ENCODE measurements at regions not wholly inside any gene's neighbourhood (a gene's known extent, or its start where the extent isn't known, plus 50 kb on each side); places are given as distances from the start of the nearest gene placed in this dataset.

GRCh38 chr13:104442536-104442935 lies 1376.3 kb upstream of the SLC10A2 start:
- no peak overlapping the region for H3K56ac ChIP-seq (ENCODE audit: extremely low read depth, insufficient read depth, low read length)
- no peak overlapping the region for H2AK5ac ChIP-seq (ENCODE audit: low read depth, low read length)
- no peaks in the 10 kb centered on the region for H3K27me3 ChIP-seq (ENCODE audit: control insufficient read depth, insufficient read depth, low read length)
- H3K4me3 ChIP-seq (ENCODE audit: insufficient read depth, low read depth, low read length), result no peak overlapping the region
- no peaks in the 10 kb centered on the region for H4K20me1 ChIP-seq (ENCODE audit: insufficient read depth, low read length)
- DNase-seq (no peak), ATAC-seq (ENCODE audit: low read depth) (no peak)
- TF ChIP-seq CTCF (conservative IDR thresholded peaks at IDR 0.05; ENCODE audit: low read depth, low read length) (no peak), RCOR1 (IDR thresholded peaks at IDR 0.05; ENCODE audit: insufficient replicate concordance, low read length) (no peak), MAZ (IDR thresholded peaks at IDR 0.05; ENCODE audit: borderline replicate concordance, low read depth, low read length) (no peak), POLR2A (IDR thresholded peaks at IDR 0.05; ENCODE audit: low read depth, low read length) (no peak), SMC3 (IDR thresholded peaks at IDR 0.05; ENCODE audit: low read depth, low read length) (no peak), CEBPB (IDR thresholded peaks at IDR 0.05; ENCODE audit: low read depth, low read length) (no peak), MXI1 (IDR thresholded peaks at IDR 0.05; ENCODE audit: borderline replicate concordance, low read depth, low read length) (no peak), CHD1 (IDR thresholded peaks at IDR 0.05; ENCODE audit: low read depth, low read length) (no peak), RAD21 (IDR thresholded peaks at IDR 0.05; ENCODE audit: low read length) (no peak), BHLHE40 (IDR thresholded peaks at IDR 0.05; ENCODE audit: low read depth, low read length) (no peak), MAFK (IDR thresholded peaks at IDR 0.05; ENCODE audit: low read depth, low read length) (no peak), NFE2L2 (IDR thresholded peaks at IDR 0.05; ENCODE audit: low read depth, low read length) (no peak), FOS (IDR thresholded peaks at IDR 0.05; ENCODE audit: low read depth, low read length) (no peak), RFX5 (IDR thresholded peaks at IDR 0.05; ENCODE audit: low read depth, low read length) (no peak)
- TF ChIP-seq, protein P1, sequence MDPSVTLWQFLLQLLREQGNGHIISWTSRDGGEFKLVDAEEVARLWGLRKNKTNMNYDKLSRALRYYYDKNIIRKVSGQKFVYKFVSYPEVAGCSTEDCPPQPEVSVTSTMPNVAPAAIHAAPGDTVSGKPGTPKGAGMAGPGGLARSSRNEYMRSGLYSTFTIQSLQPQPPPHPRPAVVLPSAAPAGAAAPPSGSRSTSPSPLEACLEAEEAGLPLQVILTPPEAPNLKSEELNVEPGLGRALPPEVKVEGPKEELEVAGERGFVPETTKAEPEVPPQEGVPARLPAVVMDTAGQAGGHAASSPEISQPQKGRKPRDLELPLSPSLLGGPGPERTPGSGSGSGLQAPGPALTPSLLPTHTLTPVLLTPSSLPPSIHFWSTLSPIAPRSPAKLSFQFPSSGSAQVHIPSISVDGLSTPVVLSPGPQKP (IDR thresholded peaks at IDR 0.05; ENCODE audit: borderline replicate concordance, low read depth, low read length), result no peak
- TF ChIP-seq, protein P2, sequence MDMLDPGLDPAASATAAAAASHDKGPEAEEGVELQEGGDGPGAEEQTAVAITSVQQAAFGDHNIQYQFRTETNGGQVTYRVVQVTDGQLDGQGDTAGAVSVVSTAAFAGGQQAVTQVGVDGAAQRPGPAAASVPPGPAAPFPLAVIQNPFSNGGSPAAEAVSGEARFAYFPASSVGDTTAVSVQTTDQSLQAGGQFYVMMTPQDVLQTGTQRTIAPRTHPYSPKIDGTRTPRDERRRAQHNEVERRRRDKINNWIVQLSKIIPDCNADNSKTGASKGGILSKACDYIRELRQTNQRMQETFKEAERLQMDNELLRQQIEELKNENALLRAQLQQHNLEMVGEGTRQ (IDR thresholded peaks at IDR 0.05; ENCODE audit: low read depth, low read length), result no peak
- no peaks in the 10 kb centered on the region for H3K4me1 ChIP-seq (ENCODE audit: control insufficient read depth, insufficient read depth, low read length)
- CTCF ChIA-PET, result no interaction called here
- H4K8ac ChIP-seq (ENCODE audit: low read depth in 2 of 2, low read length in 2 of 2), result no peak overlapping the region
- no peaks in the 10 kb centered on the region; the same call in 1 of the 2 replicates for H3K9me3 ChIP-seq (ENCODE audit: control insufficient read depth, insufficient read depth, low read length)
- H3K9me1 ChIP-seq (ENCODE audit: insufficient read depth, low read length), result no peaks in the 10 kb centered on the region
- no peak overlapping the region for H2BK120ac ChIP-seq (ENCODE audit: low read depth, low read length)
- H2AK9ac ChIP-seq (replicated peaks; ENCODE audit: low read depth, low read length, poor library complexity), result no peak overlapping the region
- no peak overlapping the region for H2BK15ac ChIP-seq (ENCODE audit: low read depth, low read length)
- POLR2A ChIA-PET (ENCODE audit: unreplicated experiment), result no interaction called here
- no peak overlapping the region for H3K18ac ChIP-seq (ENCODE audit: low read depth, low read length)
- H3K4ac ChIP-seq (ENCODE audit: low read depth, low read length), result no peak overlapping the region
- no peak overlapping the region for H3K23ac ChIP-seq (ENCODE audit: low read depth, low read length)
- H3K9ac ChIP-seq (ENCODE audit: low read depth, low read length), result no peak overlapping the region
- WGBS, 2 experiments (ENCODE audit: extremely low coverage in 2 of 2, insufficient read length in 1 of 2), result 26% methylated on average over 2 of the region's 3 CpGs; no CpG with 5 or more reads in 1 of the 2 experiments
- no peak overlapping the region for H2BK20ac ChIP-seq (ENCODE audit: low read depth, low read length)
- H3K4me2 ChIP-seq (ENCODE audit: low read depth, low read length), result no peak overlapping the region
- H4K5ac ChIP-seq (ENCODE audit: low read depth, low read length), result no peak overlapping the region
- intact Hi-C loops (cut with micrococcal nuclease), result no loop called here
- no peak overlapping the region for H2AFZ ChIP-seq (replicated peaks; ENCODE audit: low read length, poor library complexity)
- in situ Hi-C loops (cut with MboI; ENCODE audit: low sequenced_read_pairs), result no loop called here
- no peak overlapping the region for H3K14ac ChIP-seq (replicated peaks; ENCODE audit: low read depth, low read length)
- no peaks in the 10 kb centered on the region for H3K79me1 ChIP-seq (ENCODE audit: low read depth in 1 of 2, low read length in 2 of 2)
- no peak overlapping the region for H4K91ac ChIP-seq (ENCODE audit: insufficient read depth, low read depth, low read length)
- H2BK5ac ChIP-seq (ENCODE audit: low read depth, low read length, poor library complexity, severe bottlenecking), result no peak overlapping the region
- no TSS peak for BruUV-seq (replicated peaks)
- no peaks in the 10 kb centered on the region for H3K36me3 ChIP-seq (ENCODE audit: control insufficient read depth, insufficient read depth, low read length)
- no peak overlapping the region for H3K27ac ChIP-seq (ENCODE audit: insufficient read depth, low read length)
- dilution Hi-C loops (cut with HindIII; ENCODE audit: low sequenced_read_pairs, unreplicated experiment), result no loop called here

All from IMR-90 (cell line).